SH-SY5Y (cell line): ENCODE measurements at regions not wholly inside any gene's neighbourhood (a gene's known extent, or its start where the extent isn't known, plus 50 kb on each side); places are given as distances from the start of the nearest gene placed in this dataset.

Experiments used
- GATA2 ChIP-seq: IDR thresholded peaks from 2 replicates; pipeline ENCODE4 v1.6.1; 2011; ENCODE audit warnings: mild to moderate bottlenecking, low read depth, low read length
- GATA3 ChIP-seq: IDR thresholded peaks from 2 replicates; pipeline ENCODE4 v1.6.1; 2011; ENCODE audit warnings: low read depth, mild to moderate bottlenecking, low read length, moderate library complexity

DNA sequence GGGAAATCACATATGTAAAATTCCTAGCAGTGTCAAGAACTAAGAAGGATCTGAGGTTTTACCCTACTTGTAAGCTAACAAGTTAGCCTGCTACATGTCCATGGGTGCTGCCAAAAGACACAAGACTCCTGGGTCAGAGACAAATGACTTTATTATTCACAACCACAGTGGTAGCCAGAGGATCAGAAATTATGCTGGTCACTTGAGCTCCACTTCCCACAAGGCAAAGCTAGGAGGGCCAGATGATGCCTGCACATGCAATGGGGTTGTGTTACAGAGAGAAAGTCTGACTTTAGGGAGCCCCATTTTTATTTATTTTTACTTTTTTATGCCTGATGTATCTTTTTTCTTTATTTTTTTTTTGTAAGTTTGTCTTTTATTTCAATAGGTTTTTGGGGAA is 136.8 kb downstream of the S1PR1 start:
- TF ChIP-seq GATA2 (no peak), GATA3 (no peak)
